BJ (cell line): ENCODE measurements at regions not wholly inside any gene's neighbourhood (a gene's known extent, or its start where the extent isn't known, plus 50 kb on each side); places are given as distances from the start of the nearest gene placed in this dataset.

Source experiments
- CTCF ChIA-PET: fragments of 350-600 bp; formaldehyde crosslinking; extraction: SDS; loops from one replicate; lab custom pipeline; 2021; ENCODE audit warnings: antibody characterized with exemption, inconsistent platforms; lab: Yijun Ruan, JAX
- POLR2A ChIA-PET: fragments of 300-600 bp; sonication (Branson Sonifier 250); formaldehyde crosslinking; extraction: SDS; loops from one replicate; lab custom pipeline; 2021; ENCODE audit warnings: antibody characterized with exemption; lab: Charles Lee
- DNase-seq: peaks from one replicate; pipeline ENCODE4 v3.0.0-alpha.2; 2011; ENCODE audit warnings: low read depth
- H3K27me3 ChIP-seq: 2 replicates; pipeline ENCODE4 v1.6.0; 2011; ENCODE audit warnings: low read length; ENCODE audit not compliant: control insufficient read depth, insufficient read depth
- H3K36me3 ChIP-seq: 2 replicates; pipeline ENCODE4 v1.5.1; 2011; ENCODE audit warnings: low read length; ENCODE audit not compliant: control insufficient read depth, insufficient read depth
- H3K4me3 ChIP-seq: 2 replicates; pipeline ENCODE4 v1.5.1; 2011; ENCODE audit warnings: low read depth, mild to moderate bottlenecking, control low read depth, low read length
- TF ChIP-seq, protein P1 (sequence below): IDR thresholded peaks from 2 replicates; pipeline ENCODE4 v1.5.1; 2011; ENCODE audit warnings: low read depth, mild to moderate bottlenecking, control low read depth, inconsistent platforms, low read length, moderate library complexity; ENCODE audit not compliant: insufficient read depth

DNA sequence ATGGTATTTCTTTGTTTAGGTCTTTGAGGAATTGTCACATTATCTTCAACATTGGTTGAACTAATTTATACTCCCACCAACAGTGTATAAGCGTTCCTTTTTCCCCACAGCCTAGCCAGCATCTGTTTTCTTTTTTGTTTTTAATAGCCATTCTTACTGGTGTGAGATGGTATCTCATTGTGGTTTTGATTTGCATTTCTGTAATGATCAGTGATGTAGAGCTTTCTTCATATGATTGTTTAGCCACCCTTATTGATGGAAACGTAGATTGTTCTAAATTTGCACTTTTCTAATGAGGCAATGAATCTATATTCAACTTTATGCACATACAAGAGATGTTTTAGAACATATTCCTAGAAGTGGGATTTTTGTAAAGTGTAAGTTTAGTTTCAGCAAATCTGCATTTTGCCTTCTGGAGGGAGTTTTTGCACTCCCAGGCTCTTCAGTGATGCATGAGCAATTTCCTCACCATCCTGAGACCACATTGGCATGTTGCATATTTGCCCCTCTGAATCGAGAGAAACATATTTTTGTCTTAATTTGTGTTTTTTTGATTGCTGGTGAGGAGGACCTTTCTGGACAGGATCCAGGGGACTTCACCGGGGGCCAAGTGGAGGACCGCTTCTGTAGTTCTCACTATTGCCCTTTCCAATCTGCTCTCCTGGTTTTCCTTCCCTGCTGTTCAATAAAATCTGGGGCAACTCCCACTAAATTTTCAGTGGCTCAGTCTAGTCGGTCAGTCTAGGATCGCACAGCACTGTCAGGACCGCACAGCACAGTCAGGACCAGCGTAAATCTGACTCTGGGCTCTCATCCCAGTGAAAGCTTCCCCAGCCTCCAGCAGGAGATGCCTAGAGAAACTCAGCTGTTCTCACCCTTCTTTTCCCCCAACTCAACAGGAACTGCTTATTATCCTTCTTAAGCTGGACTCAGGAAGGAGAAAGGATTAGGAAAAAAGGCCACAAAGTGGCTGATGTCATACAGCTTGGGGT, 157.0 kb downstream of the PTPN20 start:
- TF ChIP-seq, protein P1, sequence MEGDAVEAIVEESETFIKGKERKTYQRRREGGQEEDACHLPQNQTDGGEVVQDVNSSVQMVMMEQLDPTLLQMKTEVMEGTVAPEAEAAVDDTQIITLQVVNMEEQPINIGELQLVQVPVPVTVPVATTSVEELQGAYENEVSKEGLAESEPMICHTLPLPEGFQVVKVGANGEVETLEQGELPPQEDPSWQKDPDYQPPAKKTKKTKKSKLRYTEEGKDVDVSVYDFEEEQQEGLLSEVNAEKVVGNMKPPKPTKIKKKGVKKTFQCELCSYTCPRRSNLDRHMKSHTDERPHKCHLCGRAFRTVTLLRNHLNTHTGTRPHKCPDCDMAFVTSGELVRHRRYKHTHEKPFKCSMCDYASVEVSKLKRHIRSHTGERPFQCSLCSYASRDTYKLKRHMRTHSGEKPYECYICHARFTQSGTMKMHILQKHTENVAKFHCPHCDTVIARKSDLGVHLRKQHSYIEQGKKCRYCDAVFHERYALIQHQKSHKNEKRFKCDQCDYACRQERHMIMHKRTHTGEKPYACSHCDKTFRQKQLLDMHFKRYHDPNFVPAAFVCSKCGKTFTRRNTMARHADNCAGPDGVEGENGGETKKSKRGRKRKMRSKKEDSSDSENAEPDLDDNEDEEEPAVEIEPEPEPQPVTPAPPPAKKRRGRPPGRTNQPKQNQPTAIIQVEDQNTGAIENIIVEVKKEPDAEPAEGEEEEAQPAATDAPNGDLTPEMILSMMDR, result no peak
- Histone ChIP-seq H3K4me3 (no peak overlapping the region), H3K27me3 (peaks cover 2% of the 10 kb centered on the region), H3K36me3 (no peaks in the 10 kb centered on the region)
- POLR2A ChIA-PET, result no interaction called here
- no peak for DNase-seq
- CTCF ChIA-PET, result no interaction called here

DNA sequence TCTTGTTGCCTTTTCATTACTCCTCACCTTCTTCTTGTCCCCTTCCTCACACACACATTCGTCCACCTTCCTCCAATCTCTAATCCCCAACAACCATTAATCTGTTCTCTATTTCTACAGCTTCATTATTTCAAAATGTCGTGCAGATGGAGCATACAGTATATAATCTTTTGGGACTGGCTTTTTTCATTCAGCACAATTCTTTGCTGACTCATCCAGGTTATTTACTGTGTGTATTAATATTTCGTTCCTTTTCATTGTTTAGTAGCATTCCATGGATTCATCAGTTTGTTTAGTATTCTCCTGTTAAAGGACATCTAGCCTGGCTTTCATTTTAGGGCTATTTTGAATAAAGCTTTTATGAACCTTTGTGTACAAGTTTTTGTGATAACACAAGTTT, 159.3 kb downstream of the PTPN20 start:
- no peak overlapping the region for H3K4me3 ChIP-seq
- H3K27me3 ChIP-seq, result peaks cover 8% of the 10 kb centered on the region
- POLR2A ChIA-PET, result interaction anchor here (0.7 kb wide), 1 partner anchor 25 kb away, joined by 3 read pairs; no protein-coding TSS in a partner anchor
- H3K36me3 ChIP-seq, result no peaks in the 10 kb centered on the region
- CTCF ChIA-PET, result interaction anchor here (0.7 kb wide), 1 partner anchor 243 kb away, joined by 3 read pairs; no protein-coding TSS in a partner anchor
- TF ChIP-seq, protein P1, result no peak
- no peak for DNase-seq

DNA sequence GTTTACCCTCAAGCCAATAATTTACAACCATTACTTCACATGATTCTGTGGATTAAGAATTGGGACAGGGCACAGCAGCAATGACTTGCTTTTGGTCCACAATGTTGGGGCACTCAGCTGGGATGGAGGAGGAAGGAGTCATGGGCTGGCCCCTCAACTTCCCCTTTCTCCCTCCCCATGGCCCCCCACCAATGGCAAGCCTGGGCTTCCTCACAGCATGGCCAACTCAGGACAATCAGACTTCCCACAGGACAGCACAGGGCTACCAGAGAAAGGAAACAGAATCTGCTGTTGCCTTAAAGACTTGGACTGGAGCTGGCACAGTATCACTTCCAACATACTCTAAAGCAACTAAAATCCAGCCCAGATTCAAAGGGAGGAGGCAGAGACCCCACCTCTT, 160.7 kb downstream of the PTPN20 start:
- ChIA-PET POLR2A (no interaction called here), CTCF (interaction anchor here (0.7 to 1.0 kb wide), 2 partner anchors 240 to 267 kb away, joined by 3 read pairs; no protein-coding TSS in a partner anchor)
- no peak overlapping the region for H3K4me3 ChIP-seq
- H3K36me3 ChIP-seq, result no peaks in the 10 kb centered on the region
- no peak for DNase-seq
- peaks cover 8% of the 10 kb centered on the region for H3K27me3 ChIP-seq
- TF ChIP-seq, protein P1, result no peak

DNA sequence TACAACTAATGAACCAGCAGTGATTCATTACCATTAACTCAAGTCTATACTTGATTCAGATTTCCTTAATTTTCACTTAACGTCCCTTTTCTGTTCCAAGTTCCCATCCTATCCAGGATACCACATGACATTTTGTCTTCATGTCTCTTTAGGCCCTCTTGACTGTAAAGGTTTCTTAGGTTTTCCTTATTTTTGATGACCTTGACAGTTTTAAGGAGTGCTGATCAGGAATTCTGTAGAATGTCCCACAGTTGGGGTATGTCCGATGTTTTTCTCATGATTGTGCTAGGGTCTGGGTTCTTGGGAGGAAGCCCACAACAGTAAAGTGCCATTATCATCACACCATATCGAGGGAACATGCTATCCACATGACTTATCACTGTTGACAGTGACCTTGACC, 162.7 kb downstream of the PTPN20 start:
- Histone ChIP-seq H3K27me3 (peaks cover 8% of the 10 kb centered on the region), H3K4me3 (no peak overlapping the region), H3K36me3 (no peaks in the 10 kb centered on the region)
- CTCF ChIA-PET, result interaction anchor here (0.9 kb wide), 1 partner anchor 26 kb away, joined by 3 read pairs; no protein-coding TSS in a partner anchor
- POLR2A ChIA-PET, result no interaction called here
- DNase-seq, result no peak
- TF ChIP-seq, protein P1, result no peak

DNA sequence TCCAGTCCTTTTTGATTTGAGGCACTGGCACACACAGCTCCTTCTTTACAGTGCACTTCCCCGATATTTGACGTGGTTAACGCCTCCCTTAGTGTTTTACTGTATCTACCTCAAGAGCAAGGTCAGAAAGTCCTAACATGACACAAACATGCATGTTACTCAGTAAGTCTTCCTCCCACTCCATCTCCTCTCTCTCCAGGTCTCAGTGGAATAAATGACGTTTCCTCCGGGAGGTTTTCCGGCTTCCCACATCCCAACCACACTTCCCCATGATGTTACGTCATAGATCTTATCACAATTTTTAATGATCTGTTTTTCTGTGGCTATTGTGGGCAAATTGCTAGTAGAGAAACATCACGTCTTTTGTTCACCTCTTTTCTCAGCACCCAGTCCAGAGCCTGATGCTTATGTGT, 165.7 kb downstream of the PTPN20 start:
- POLR2A ChIA-PET, result no interaction called here
- Histone ChIP-seq H3K27me3 (peaks cover 7% of the 10 kb centered on the region), H3K4me3 (no peak overlapping the region), H3K36me3 (no peaks in the 10 kb centered on the region)
- TF ChIP-seq, protein P1, result no peak
- CTCF ChIA-PET, result no interaction called here
- DNase-seq, result peak; percentile 44
